NCI-H2227 (cell line): ENCODE measurements at regions not wholly inside any gene's neighbourhood (a gene's known extent, or its start where the extent isn't known, plus 50 kb on each side); places are given as distances from the start of the nearest gene placed in this dataset.

Experiments
- DNase-seq: peaks from one replicate; lab custom pipeline; 2025; ENCODE audit not compliant: unreplicated experiment; lab: John Stamatoyannopoulos, UW

DNA sequence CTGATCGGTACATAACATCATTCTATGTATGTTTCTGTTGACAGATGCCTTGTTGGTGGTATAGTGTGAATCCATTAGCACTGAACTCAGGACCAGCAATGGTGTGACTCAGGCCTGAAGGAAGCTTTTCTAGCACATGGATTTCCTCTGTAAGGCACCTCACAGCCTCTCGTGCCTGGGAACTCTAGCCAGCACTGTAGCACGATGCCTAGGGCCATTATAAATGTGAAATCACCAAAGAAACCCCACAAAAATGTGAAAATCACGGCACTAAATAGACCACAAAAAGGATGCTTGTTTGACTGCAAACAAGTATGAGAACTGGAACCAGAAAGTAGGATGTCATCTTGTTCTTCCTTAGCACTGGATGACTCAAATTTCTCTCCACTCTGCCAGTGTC lies 63.7 kb upstream of the NKX2-2 start:
- DNase-seq = no peak

DNA sequence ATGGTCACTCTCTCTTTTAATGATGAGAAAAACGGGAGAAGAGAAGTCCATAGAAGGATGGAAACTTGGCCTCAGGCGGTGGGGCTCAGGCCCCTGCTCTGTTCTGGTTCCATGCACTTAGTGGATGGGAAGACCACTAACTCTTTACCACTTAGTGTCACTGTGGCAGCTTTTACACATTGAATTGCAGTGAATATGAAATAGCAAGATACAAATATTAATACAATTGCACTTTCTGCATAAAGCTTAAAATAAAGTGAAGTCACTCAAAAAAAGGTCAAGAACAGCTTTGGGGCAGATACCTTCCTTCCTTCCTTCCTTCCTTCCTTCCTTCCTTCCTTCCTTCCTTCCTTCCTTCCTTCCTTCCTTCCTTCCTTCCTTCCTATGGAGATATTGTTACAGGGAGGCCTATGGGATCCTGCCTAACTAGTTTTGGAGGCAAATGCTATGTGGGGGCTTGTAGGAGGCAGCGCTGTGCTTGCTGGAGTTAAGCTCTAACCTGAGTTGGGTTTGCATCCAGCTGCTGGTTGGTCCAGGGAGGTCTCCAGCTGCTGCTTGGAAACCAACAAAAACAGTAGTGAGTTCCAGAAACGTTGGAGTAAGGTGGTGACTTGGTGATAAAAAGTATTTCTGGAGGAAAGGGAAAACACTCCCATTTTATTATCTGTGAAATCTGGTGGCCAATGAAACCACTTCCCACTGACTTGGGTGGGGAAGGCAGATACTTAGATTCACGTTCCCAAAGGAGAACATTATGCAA lies 62.3 kb upstream of the NKX2-2 start:
- DNase-seq = no peak

DNA sequence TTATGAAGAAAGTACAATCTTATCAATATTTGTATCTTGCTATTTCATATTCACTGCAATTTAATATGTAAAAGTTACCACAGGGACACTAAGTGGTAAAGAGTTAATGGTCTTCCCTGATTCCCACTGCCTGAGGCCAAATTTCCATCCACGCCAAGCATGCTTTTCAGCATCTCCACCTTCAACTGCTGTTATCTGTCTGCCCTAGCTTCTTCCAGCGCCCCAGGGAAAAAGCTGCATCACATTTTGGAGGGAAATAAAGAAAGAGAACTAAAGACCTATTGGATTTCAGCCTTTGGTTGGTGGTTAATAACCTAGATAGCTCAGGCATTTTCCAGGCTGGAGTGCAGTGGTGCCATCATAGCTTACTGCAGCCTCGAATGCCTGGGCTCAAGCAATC lies 61.3 kb upstream of the NKX2-2 start:
- DNase-seq = no peak

DNA sequence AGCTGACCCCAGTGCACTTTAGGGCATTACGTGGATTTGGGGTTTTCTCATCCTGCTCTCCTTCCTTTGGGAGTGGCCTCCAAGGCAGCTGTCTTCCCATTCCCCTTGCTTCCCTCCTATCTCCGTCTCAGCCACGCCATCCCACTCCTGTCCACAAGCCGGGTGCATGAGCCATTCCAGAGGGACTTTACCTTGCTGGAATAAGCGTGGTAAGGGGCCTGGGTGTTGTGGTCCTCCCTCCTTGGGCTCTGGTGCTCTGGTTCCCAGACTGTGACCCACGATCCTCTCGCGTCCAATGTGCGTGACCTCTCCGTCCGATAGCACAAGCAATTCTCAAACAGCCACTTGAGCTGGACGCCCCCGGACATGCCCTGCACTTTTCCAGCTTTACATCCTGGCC lies 60.6 kb upstream of the NKX2-2 start:
- DNase-seq = no peak

DNA sequence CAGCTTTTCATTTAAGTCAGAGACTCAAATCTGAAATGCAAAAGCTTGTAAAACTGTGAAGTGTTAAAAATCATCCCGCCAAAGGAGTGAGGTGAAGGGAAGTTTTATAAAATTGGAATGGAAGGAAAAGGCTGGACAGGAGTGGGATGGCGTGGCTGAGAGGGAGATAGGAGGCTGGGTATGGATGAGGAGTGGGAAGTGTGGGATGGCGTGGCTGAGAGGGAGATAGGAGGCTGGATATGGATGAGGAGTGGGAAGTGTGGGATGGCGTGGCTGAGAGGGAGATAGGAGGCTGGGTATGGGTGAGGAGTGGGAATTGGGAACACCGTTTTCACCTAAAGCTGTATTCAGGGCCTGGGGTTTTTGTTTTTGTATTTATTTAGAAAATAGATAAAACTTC lies 59.4 kb upstream of the NKX2-2 start:
- DNase-seq = no peak

DNA sequence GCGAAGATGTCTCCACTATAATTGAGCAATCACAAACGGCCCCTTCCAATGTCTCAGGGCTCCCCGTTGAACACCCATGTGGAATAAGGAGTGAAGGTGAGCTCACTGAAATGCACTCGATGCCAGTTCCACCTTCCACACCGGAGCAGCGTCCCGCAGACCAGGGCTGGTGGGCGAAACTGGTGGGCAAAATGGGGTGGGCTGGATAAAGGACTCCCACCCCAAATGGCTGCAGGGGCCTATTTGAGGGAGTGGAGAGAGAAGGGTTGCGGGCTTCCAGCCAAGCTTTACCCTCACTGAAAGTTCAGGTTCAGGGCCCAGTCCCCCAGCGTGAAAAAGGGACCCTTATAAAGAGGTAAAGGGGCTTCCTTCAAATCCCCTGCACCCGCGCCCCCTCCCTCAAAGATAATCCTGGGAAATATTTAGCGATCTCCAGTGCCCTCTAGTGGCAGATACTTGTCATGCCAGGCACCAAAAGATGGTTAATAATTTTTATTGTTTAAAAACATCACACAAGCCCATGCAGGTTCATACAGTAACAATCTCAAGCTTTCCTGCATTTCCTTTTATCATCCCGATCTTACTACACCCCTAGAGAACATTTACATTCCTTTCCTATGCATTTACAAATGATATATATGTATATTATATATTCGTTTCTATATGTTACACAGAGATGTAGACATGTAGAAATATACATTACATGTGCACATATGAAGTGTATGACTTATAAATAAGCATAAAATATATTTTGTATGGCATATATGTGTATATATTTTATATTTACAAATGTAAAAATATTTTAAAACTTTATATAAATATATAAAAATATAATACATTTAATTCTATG lies 58.2 kb upstream of the NKX2-2 start:
- DNase-seq = peak; percentile 18

DNA sequence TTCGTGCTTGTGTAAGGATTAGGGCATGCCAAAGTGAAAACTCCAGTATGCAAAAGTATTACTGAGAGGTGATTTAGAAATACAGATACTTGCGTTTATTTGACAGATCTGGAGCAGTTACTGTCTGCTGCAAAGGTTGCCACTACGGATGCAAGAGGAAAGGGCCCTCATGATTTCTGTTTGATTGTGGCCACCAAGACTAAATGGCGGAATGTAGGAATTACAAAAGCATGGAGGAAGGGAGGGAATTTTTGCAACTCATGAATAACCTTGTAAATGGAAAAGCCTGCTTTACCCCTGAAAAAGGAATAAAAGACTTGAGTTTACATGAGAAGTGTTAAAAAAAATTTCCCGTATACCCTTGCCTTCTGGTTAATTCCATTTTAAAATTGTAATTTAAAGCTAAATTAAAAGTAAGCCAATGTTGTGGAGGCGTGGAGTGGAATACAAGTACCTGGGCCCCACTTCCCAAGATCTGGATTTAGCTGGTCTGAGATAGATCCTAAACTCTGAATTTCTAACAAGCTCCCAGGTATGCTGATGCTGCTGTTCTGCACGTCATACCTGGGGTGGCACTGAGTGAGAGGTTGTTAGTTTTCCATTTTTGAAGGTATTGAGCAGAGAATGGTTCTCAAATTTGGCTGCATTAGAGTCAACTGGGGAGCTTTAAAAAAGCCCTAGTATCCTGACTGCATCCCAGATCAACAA lies 56.6 kb upstream of the NKX2-2 start:
- no peak for DNase-seq

DNA sequence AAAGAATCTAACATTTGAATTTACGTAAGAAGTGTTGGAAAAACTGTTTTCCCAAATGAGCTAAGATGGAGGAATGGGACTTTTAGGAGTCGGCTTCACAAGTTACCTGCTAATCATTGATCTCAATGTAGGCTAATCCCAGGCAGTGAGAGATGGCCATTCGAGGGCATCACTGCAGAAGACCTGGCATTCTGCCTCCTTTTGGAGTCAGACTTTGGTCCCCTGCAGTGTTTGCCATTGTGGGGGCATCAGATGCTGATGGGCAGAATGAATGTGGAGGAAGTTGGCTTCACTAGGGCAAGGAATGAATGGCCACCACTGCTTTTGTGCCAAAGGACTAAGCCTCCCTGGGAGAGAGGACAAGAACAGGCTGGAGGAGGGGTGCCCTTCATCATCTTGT lies 55.7 kb upstream of the NKX2-2 start:
- DNase-seq = no peak

DNA sequence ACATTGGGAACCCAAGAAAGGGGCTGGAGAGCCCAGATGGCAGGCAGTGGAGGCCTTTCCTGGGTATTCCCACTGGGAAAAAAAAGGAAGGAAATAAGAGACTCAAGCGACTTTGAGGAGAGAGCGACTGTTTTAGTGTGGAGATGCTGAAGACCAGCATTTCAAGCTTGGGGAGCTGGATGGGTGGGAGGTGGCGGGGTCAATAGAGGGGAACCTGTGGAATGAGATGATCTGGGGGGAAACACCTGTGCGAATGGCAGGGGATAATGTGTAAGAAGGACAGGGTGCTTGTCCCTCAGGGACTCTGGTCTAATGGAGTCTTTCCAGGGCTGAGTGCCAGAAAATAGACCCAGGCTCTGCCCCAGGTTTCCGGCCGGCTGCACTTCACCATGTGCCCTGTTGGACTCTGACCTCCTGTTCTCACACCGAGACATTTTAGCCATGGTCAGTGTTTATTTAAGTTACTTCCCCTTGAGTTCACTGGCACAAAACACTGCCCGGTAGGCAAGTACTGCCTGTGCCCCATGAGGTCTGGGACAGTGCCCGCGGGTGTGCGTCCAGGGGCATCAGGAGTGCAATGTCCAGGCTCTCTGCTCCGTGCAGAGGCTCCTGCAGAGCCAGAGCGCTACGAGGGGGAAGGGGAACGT lies 50.4 kb upstream of the NKX2-2 start:
- no peak for DNase-seq
